Peyer's patch (tissue), 4 donors: ENCODE measurements at regions not wholly inside any gene's neighbourhood (a gene's known extent, or its start where the extent isn't known, plus 50 kb on each side); places are given as distances from the start of the nearest gene placed in this dataset.

Source experiments
- POLR2A ChIP-seq, 2 donors: fragments of 450-650 bp; IDR thresholded peaks; one replicate each; pipeline ENCODE4 v1.5.1; 2017; ENCODE audit warnings: antibody characterized with exemption in 2 of 2, mild to moderate bottlenecking in 2 of 2, moderate library complexity in 2 of 2
- TF ChIP-seq, protein P1 (sequence below), 6 experiments: fragments of 450-650 bp in 4 of 6; fragments of 200-600 bp in 2 of 6; sonication (generic) in 1 of 6; IDR thresholded peaks; one replicate each; pipeline ENCODE4 v1.5.1; 2017 to 2019; ENCODE audit warnings: antibody characterized with exemption in 6 of 6, mild to moderate bottlenecking in 3 of 6, moderate library complexity in 1 of 6

DNA sequence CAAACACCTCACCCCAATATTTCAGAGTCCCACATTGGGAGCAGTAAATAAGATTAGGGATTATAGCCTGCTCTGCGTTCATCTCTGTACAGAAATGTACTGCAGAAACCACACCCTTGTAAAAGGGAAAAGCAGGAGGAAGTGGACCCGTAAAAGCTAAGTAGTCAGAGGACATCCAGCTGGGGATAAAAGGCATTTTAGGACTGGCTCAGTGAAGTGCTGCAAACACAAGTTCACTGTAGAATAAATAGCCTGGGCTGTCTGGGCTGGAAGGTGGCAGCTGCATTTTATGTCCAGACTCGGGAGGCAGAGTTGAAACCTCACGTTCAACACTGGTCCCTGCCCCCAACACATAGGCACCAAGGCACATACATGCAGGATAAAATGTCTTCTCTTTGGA is 178.7 kb upstream of the FAT1 start:
- TF ChIP-seq, protein P1, sequence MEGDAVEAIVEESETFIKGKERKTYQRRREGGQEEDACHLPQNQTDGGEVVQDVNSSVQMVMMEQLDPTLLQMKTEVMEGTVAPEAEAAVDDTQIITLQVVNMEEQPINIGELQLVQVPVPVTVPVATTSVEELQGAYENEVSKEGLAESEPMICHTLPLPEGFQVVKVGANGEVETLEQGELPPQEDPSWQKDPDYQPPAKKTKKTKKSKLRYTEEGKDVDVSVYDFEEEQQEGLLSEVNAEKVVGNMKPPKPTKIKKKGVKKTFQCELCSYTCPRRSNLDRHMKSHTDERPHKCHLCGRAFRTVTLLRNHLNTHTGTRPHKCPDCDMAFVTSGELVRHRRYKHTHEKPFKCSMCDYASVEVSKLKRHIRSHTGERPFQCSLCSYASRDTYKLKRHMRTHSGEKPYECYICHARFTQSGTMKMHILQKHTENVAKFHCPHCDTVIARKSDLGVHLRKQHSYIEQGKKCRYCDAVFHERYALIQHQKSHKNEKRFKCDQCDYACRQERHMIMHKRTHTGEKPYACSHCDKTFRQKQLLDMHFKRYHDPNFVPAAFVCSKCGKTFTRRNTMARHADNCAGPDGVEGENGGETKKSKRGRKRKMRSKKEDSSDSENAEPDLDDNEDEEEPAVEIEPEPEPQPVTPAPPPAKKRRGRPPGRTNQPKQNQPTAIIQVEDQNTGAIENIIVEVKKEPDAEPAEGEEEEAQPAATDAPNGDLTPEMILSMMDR (IDR thresholded peaks at IDR 0.05), result no peak
- no peak for TF ChIP-seq POLR2A (IDR thresholded peaks at IDR 0.05)
